Nucleus accumbens (tissue), 56 donors: ENCODE measurements at regions not wholly inside any gene's neighbourhood (a gene's known extent, or its start where the extent isn't known, plus 50 kb on each side); places are given as distances from the start of the nearest gene placed in this dataset.

ENCODE experiments used
- DNase-seq, 56 donors: peaks; one replicate each; lab custom pipeline; 2025; lab: John Stamatoyannopoulos, UW

- no peak for DNase-seq
These were observed 396.5 kb downstream of the OCA2 start for GRCh38 chr15:27702581-27702980.

- no peak for DNase-seq
These were observed 397.2 kb downstream of the OCA2 start for GRCh38 chr15:27701956-27702355.

GRCh38 chr15:27701014-27701413 is 398.1 kb downstream of the OCA2 start:
- DNase-seq, result no peak

GRCh38 chr15:27699699-27700098 is 399.4 kb downstream of the OCA2 start:
- no peak for DNase-seq

GRCh38 chr15:27696530-27696929 is 402.6 kb downstream of the OCA2 start:
- no peak for DNase-seq

- no peak for DNase-seq
These were observed 403.4 kb downstream of the OCA2 start for GRCh38 chr15:27695726-27696125.

GRCh38 chr15:27694506-27695087 is 404.5 kb downstream of the OCA2 start:
- DNase-seq, result no peak

- no peak for DNase-seq
These were observed 405.8 kb downstream of the OCA2 start for GRCh38 chr15:27693280-27693679.

GRCh38 chr15:27692438-27692837 is 406.7 kb downstream of the OCA2 start:
- no peak for DNase-seq

- DNase-seq, result no peak
These were observed 408.8 kb downstream of the OCA2 start for GRCh38 chr15:27690290-27690689.

GRCh38 chr15:27686971-27687370 is 412.1 kb downstream of the OCA2 start:
- no peak for DNase-seq

- no peak for DNase-seq
These were observed 412.7 kb downstream of the OCA2 start for GRCh38 chr15:27686369-27686768.

- no peak for DNase-seq
These were observed 413.5 kb downstream of the OCA2 start for GRCh38 chr15:27685644-27686043.

- peak in 9 of 56 donors; percentile 5 to 48 (median 21) for DNase-seq
These were observed 416.0 kb downstream of the OCA2 start for GRCh38 chr15:27683121-27683520.

GRCh38 chr15:27681038-27681437 is 418.1 kb downstream of the OCA2 start:
- DNase-seq, result peak in 2 of 56 donors; percentile 10 to 24

- DNase-seq, result peak in 8 of 56 donors; percentile 6 to 22 (median 14)
These were observed 419.2 kb downstream of the OCA2 start for GRCh38 chr15:27679731-27680471.

GRCh38 chr15:27679203-27679602 is 419.9 kb downstream of the OCA2 start:
- DNase-seq, result no peak

GRCh38 chr15:27677951-27678350 is 421.2 kb downstream of the OCA2 start:
- no peak for DNase-seq

- DNase-seq, result no peak
These were observed 422.5 kb downstream of the OCA2 start for GRCh38 chr15:27676647-27677046.

- DNase-seq, result no peak
These were observed 423.5 kb downstream of the OCA2 start for GRCh38 chr15:27675571-27675970.

GRCh38 chr15:27674826-27675225 is 424.3 kb downstream of the OCA2 start:
- no peak for DNase-seq

- no peak for DNase-seq
These were observed 425.2 kb downstream of the OCA2 start for GRCh38 chr15:27673766-27674445.
